NCI-H748 treated with DMSO at 0.1 percent for 48 hours (cell line): ENCODE measurements at regions not wholly inside any gene's neighbourhood (a gene's known extent, or its start where the extent isn't known, plus 50 kb on each side); places are given as distances from the start of the nearest gene placed in this dataset.
"Not testable (repeated sequence)": the region's sequence is repeated elsewhere in the genome, so short reads cannot be mapped to it uniquely, and the experiment has no call there.

Experiments used
- DNase-seq: peaks from one replicate; lab custom pipeline; 2025; lab: John Stamatoyannopoulos, UW

GRCh38 chr7:125984795-125985194, 1055.2 kb upstream of the POT1 start:
- no peak for DNase-seq

DNA sequence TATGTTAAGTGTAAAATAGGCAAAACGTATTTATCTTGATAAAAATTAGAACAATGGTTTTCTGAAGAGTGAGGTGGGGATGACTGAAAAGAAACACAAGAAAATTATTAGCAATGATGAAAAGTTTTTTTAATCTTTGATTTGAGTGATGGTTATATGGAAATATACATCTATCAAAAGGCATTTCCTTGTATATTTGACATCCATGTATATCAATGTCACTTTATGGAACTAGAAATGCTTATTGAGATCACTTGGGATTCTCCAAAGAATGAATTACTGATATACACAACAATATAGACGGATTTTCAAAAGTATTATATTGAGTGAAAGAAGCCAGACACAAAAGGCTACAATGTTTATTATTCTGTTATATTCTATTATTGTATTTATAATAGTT, 1042.0 kb upstream of the POT1 start:
- DNase-seq: no peak

DNA sequence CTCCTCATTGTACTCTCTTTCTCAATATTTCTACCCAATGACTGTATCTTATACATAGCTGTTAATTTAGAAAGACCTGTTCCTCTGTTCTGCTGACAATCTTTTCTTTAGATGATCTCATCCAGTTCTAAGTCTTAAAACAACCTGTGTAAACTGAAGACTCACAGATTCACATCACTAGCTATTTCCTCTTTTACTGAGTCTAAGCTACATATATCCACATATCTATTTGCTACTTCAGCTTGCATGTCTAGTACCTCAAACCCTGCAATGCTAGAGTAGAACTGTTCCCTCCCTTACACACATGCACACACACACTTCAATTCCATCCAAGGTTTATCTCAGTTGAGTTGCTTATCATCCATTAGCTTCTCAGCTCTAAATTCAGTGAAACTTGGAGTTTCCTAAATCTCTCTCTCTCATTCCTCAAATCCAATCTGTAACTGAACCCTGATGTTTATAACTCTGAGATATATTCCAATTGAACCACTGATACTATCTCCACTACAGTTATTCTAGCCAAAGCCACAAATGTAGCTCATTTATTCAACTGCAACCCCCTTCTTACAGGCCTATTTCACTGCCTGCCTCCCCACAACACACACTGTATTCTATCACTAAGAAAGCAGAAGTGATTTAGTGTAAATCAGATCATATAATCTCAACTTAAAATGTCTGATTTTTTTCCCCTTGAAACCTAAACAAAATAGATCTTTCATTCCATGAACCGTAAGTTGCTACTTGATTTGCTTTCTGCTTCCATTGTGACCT, 1036.8 kb upstream of the POT1 start:
- DNase-seq: no peak

DNA sequence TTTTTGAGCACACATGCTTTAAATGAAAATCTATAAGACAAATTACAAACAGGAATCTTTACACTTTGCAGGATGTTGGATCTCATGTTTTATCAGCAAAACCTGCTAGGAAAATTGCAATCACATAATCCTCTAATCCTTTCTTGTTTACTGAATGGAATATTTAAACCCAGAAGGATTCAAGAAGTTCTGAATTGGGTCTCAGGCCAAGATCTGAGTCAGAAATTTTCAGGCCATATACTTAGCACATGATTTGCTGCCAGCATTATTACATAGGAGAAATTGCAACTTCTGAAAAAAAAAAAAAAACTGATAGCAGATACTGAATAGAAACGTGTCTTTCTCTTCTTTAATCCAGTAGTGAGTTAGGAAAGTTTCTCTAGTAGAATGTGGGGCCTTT, 1005.3 kb upstream of the POT1 start:
- no peak for DNase-seq

- no peak for DNase-seq
Measured at GRCh38 chr7:125934539-125934938, 1004.9 kb upstream of the POT1 start.

DNA sequence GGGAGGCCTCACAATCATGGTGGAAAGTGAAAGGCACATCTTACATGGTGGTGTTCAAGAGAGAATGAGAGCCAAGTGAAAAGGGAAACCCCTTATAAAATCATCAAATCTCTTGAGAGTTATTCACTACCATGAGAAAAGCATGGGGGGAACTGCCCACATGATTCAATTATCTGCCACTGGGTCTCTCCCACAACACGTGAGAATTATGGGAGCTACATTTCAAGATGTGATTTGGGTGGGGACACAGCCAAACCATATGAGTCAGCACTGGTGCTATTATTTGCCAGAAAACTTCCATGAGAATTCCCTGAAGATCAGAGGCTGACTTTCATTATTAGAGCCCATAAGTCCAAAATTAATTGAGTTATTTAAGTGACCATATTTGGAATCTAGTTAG, 1001.2 kb upstream of the POT1 start:
- no peak for DNase-seq

GRCh38 chr7:125927556-125927955, 997.9 kb upstream of the POT1 start:
- DNase-seq: no peak

DNA sequence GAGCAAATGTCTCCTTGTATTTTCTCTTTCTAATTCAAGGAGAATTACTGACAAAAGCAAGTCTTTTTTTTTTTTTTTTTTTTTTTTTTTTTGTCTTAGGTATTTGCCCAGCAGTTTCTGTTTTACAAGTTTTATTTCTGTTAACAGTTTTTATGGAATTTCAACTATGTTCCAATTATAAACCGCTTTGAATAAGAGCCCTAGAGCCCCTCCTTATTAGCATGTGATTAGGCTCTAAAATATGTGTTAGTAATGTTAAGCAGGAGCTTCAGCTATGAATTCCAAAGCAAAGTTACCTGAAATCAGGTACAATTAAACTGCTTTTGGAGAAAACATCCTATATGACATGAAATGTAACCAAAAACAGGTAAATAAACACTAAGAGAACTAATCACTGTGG, 997.0 kb upstream of the POT1 start:
- DNase-seq: no peak

DNA sequence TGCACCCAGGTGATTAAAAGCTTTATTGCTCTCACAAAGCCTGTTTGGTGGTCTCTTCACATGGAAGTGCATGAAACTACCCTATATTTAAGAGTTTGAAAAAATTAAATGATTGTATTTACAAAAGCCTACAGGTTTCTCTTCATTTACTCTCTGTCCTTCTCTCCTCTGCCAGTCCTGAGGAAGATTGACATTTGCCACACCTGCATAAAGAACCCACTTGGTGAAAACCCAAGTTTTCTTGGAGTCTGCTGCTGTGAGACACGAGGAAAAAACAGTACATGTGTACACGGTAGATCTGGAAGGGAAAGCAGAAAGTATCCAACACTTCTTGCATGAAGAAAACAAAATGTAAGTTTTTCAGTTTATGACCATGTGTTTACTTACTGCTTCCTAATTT, 994.4 kb upstream of the POT1 start:
- DNase-seq: no peak

DNA sequence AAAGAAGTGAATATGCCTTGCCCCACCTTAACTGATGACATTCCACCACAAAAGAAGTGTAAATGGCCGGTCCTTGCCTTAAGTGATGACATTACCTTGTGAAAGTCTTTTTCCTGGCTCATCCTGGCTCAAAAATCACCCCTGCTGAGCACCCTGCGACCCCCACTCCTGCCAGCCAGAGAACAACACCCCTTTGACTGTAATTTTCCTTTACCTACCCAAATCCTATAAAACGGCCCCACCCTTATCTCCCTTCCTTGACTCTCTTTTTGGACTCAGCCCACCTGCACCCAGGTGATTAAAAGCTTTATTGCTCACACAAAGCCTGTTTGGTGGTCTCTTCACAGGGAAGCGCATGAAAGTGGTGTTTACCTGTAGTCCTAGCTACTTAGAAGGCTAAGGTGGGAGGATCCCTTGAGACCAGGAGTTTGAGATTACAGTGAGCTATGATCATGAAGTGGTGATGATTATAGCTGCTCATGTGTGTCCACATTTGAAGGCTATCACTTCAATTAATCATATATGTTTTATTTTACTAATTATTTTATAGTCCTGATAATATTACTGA, 985.8 kb upstream of the POT1 start:
- not testable (repeated sequence) for DNase-seq

DNA sequence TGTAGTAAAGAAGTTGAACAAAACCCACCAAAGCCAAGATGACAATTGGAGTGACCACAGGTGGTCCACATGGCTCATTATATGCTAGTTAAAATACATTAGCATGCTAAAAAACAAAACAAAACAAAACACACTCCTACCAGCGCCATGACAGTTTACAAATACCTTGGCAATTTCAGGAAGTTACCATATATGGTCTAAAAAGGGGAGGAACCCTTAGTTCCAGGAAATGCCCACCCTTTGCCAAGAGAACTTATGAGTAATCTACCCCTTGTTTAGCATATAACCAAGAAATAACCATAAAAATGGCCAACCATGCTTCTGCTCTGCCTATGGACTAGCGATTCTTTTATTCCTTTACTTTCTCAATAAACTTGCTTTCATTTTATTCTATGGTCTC, 979.1 kb upstream of the POT1 start:
- no peak for DNase-seq

- DNase-seq: no peak
Measured at GRCh38 chr7:125899577-125899976, 970.0 kb upstream of the POT1 start.

DNA sequence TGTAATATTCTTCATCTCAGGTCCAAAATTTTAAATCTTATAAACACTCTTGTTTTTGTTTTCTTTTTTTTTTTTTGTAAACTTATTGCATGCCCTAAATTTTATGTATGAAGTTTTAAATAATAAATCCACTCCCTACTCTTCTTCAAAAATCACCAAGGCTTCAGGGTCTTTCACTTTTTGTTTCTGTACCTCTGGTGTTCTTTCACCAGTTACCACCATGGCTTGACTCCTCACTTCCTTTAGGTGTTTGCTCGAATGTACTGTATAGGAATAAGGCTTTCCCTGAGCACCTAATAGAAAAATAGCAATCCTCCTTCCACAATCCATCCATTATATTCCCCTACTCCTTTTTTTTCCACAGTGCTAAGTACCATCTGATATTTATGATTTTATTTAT, 962.8 kb upstream of the POT1 start:
- DNase-seq: no peak

- DNase-seq: no peak
Measured at GRCh38 chr7:125878988-125879387, 949.4 kb upstream of the POT1 start.

DNA sequence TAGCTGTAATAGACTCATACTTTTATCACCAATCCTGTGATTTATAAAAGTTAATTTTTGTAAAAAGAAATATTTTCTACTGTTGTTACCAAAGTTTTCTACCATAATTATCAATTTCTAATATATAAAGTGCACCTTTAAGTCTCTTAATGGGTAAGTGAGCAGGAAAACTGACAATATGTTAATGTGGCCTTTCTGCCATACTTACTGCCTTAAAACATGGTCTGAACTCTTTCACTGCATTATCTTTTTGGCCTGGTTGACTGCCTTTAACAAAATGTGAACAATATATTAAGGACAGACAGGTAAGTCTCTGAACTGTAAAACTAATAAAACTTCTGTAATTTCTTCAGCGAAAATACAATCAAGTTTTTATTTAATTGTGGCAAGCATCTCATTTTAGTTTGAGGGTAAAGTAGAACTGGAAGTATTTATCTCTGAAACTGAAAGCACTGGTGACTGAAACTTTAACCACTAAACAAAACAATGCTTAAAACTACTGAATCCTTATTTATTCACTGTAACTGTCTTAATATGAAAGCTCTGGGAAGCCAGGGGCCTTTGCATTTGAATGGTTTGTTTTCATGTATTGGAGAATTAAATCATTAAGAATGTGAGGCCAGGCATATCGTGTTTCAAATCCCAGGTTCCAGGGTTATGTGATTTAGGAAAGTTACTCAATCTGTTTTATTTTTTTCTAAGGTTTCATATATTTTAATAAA, 948.8 kb upstream of the POT1 start:
- no peak for DNase-seq

DNA sequence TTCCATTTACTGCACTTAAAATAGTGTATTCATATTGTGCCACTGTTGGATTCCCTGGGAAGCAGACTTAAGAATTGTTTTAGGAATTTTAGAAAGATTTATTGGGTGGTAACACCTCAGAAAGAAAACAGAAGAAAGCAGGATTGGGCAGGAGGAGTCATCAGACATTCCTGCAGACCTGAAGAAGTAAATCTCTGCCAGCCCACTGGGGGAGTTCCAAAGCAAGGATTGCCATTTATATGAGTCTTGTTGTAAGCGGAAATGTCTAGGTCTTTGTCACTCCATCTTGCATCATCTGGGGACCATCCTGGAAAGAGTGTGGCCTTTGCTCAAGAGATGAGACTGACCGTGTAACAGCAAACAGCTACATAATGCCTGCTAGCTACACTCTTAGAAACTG, 947.6 kb upstream of the POT1 start:
- DNase-seq: no peak

- no peak for DNase-seq
Measured at GRCh38 chr7:125876431-125876830, 946.8 kb upstream of the POT1 start.

GRCh38 chr7:125871431-125871830, 941.8 kb upstream of the POT1 start:
- DNase-seq: no peak

GRCh38 chr7:125857606-125858005, 928.0 kb upstream of the POT1 start:
- no peak for DNase-seq

GRCh38 chr7:125848157-125848556, 918.5 kb upstream of the POT1 start:
- no peak for DNase-seq

GRCh38 chr7:125847692-125848091, 918.1 kb upstream of the POT1 start:
- no peak for DNase-seq

DNA sequence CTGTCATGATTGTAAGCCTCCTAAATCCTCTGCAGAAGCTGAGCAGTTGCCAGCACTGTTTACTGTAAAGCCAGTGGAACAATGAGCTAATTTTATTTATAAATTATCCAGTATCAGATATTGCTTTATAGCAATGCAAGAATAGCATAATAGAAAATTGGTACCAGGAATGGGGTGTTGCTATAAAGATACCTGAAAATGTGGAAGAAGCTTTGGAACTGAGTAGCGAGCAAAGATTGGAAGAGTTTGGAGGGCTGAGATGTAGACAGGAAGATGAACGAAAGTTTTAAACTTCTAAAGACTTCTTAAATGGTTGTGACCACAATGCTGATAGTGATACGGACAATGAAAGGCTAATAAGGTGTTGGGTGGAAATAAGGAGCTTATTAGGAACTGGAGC, 917.4 kb upstream of the POT1 start:
- DNase-seq: no peak

DNA sequence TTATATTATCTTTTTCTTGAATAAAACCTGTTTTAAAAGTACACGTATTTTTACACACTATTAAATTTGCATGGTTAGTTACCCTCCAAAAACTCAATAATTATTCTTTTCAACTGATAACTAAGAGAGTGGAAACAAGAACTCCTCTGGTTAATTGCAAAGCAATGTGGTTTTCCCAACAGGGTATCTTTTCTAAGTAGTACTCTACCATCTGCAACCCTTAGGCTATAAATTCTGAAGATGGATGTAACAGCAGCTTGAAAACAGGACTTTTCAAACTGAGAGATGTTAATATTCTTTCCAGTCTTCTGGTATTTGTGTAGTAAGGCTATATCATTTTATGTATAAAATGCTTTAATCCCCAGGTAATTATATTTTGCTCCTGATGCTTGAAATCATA, 916.1 kb upstream of the POT1 start:
- no peak for DNase-seq
